GM12878 (cell line): ENCODE measurements at regions not wholly inside any gene's neighbourhood (a gene's known extent, or its start where the extent isn't known, plus 50 kb on each side); places are given as distances from the start of the nearest gene placed in this dataset.

Experiments used
- BACH1 ChIP-seq: fragments of 450-650 bp; IDR thresholded peaks from 2 replicates; pipeline ENCODE4 v1.6.1; 2017; ENCODE audit warnings: mild to moderate bottlenecking, borderline replicate concordance
- BHLHE40 ChIP-seq, 2 experiments: fragments of 450-650 bp in 1 of 2; IDR thresholded peaks; 2 replicates each; pipeline ENCODE4 v1.6.1; 2011 to 2017; ENCODE audit warnings: low read depth in 2 of 2, borderline replicate concordance in 1 of 2, improper control_type of control experiment in 1 of 2, low read length in 1 of 2, mild to moderate bottlenecking in 1 of 2
- CBX3 ChIP-seq: fragments of 200-600 bp; sonication (generic); IDR thresholded peaks from 2 replicates; pipeline ENCODE4 v1.6.1; 2016; ENCODE audit warnings: low read depth, borderline replicate concordance
- CHD4 ChIP-seq: fragments of 200-600 bp; sonication (generic); IDR thresholded peaks from 2 replicates; pipeline ENCODE4 v1.6.1; 2016; ENCODE audit warnings: mild to moderate bottlenecking
- CREB1 ChIP-seq: IDR thresholded peaks from 2 replicates; pipeline ENCODE4 v1.6.1; 2012; ENCODE audit warnings: low read depth, mild to moderate bottlenecking, inconsistent platforms
- CUX1 ChIP-seq: IDR thresholded peaks from 2 replicates; pipeline ENCODE4 v1.6.1; 2012; ENCODE audit warnings: improper control_type of control experiment, low read depth, low read length; ENCODE audit not compliant: insufficient replicate concordance
- E4F1 ChIP-seq: fragments of 450-650 bp; IDR thresholded peaks from 2 replicates; pipeline ENCODE4 v1.6.1; 2018; ENCODE audit warnings: borderline replicate concordance, mild to moderate bottlenecking; ENCODE audit not compliant: partially characterized antibody
- ELK1 ChIP-seq: IDR thresholded peaks from 2 replicates; pipeline ENCODE4 v1.6.1; 2012; ENCODE audit warnings: low read depth, low read length, improper control_type of control experiment
- JUNB ChIP-seq: IDR thresholded peaks from 2 replicates; pipeline ENCODE4 v1.6.1; 2016; ENCODE audit warnings: antibody characterized with exemption, mild to moderate bottlenecking
- JUND ChIP-seq: IDR thresholded peaks from 2 replicates; pipeline ENCODE4 v1.6.1; 2012; ENCODE audit warnings: low read depth, mild to moderate bottlenecking, low read length, improper control_type of control experiment, moderate library complexity
- KAT2A ChIP-seq: conservative IDR thresholded peaks from 2 replicates; pipeline ENCODE4 v1.6.1; 2011; ENCODE audit warnings: low read depth, low read length; ENCODE audit not compliant: control insufficient read depth
- MAX ChIP-seq: IDR thresholded peaks from 2 replicates; pipeline ENCODE4 v1.6.1; 2012; ENCODE audit warnings: low read depth, low read length, improper control_type of control experiment
- MTA2 ChIP-seq: fragments of 450-650 bp; IDR thresholded peaks from 2 replicates; pipeline ENCODE4 v1.6.1; 2016; ENCODE audit warnings: low read depth, mild to moderate bottlenecking, moderate library complexity
- NR2F1 ChIP-seq: fragments of 450-650 bp; conservative IDR thresholded peaks from 2 replicates; pipeline ENCODE4 v1.6.1; 2017; ENCODE audit warnings: mild to moderate bottlenecking
- PML ChIP-seq: IDR thresholded peaks from 2 replicates; pipeline ENCODE4 v1.6.1; 2012; ENCODE audit warnings: low read length, inconsistent platforms
- RBBP5 ChIP-seq: fragments of 200-600 bp; sonication (generic); conservative IDR thresholded peaks from 2 replicates; pipeline ENCODE4 v1.6.1; 2016
- RUNX3 ChIP-seq: IDR thresholded peaks from 2 replicates; pipeline ENCODE4 v1.6.1; 2012; ENCODE audit warnings: low read length, inconsistent platforms
- TARDBP ChIP-seq: IDR thresholded peaks from 2 replicates; pipeline ENCODE4 v1.6.1; 2016; ENCODE audit warnings: borderline replicate concordance
- TBL1XR1 ChIP-seq: IDR thresholded peaks from 2 replicates; pipeline ENCODE4 v1.6.1; 2012; ENCODE audit warnings: low read depth, low read length, improper control_type of control experiment
- ZBTB33 ChIP-seq: fragments of 450-650 bp; IDR thresholded peaks from 2 replicates; pipeline ENCODE4 v1.6.1; 2017; ENCODE audit warnings: mild to moderate bottlenecking
- ZNF384 ChIP-seq: IDR thresholded peaks from 2 replicates; pipeline ENCODE4 v1.6.1; 2012; ENCODE audit warnings: low read depth, mild to moderate bottlenecking, low read length, improper control_type of control experiment, borderline replicate concordance

GRCh38 chr15:69719527-69720240 is 267.1 kb downstream of the RPLP1 start (continued):
- TF ChIP-seq ZBTB33, result no peak
- no peak for TF ChIP-seq RBBP5
- TF ChIP-seq MTA2, result peak; percentile 23; the same call in 1 of the 2 replicates
- TF ChIP-seq CBX3, result no peak
- TF ChIP-seq KAT2A, result no peak
- TF ChIP-seq E4F1, result no peak
- peak in 1 of 2 experiments; percentile 40; a peak in 1 of 4 replicates for TF ChIP-seq BHLHE40 (IDR thresholded peaks at IDR 0.05; ENCODE audit: borderline replicate concordance in 1 of 2, low read depth in 2 of 2, low read length in 1 of 2)
- no peak for TF ChIP-seq BACH1
- no peak for TF ChIP-seq TBL1XR1
- TF ChIP-seq JUNB, result no peak
- TF ChIP-seq TARDBP, result no peak
- no peak for TF ChIP-seq CHD4
- no peak for TF ChIP-seq PML
- TF ChIP-seq ZNF384, result no peak
- TF ChIP-seq CREB1, result peak; percentile 39; the same call in 1 of the 2 replicates
- no peak for TF ChIP-seq NR2F1
- TF ChIP-seq MAX, result no peak
- TF ChIP-seq ELK1, result no peak
- TF ChIP-seq JUND, result no peak
- TF ChIP-seq RUNX3, result no peak; the same call in 1 of the 2 replicates
- TF ChIP-seq CUX1, result no peak
